HK-2 (cell line): ENCODE measurements at regions not wholly inside any gene's neighbourhood (a gene's known extent, or its start where the extent isn't known, plus 50 kb on each side); places are given as distances from the start of the nearest gene placed in this dataset.
"Not testable (repeated sequence)": the region's sequence is repeated elsewhere in the genome, so short reads cannot be mapped to it uniquely, and the experiment has no call there.

Source experiments
- DNase-seq: peaks from one replicate; pipeline ENCODE4 v3.0.0-alpha.2; 2018; ENCODE audit not compliant: unreplicated experiment

- no peak for DNase-seq
These were observed 536.8 kb downstream of the MATN1 start for GRCh38 chr1:30186586-30186985.

- no peak for DNase-seq
These were observed 537.6 kb downstream of the MATN1 start for GRCh38 chr1:30185809-30186208.

- DNase-seq: no peak
These were observed 538.1 kb downstream of the MATN1 start for GRCh38 chr1:30185313-30185712.

DNA sequence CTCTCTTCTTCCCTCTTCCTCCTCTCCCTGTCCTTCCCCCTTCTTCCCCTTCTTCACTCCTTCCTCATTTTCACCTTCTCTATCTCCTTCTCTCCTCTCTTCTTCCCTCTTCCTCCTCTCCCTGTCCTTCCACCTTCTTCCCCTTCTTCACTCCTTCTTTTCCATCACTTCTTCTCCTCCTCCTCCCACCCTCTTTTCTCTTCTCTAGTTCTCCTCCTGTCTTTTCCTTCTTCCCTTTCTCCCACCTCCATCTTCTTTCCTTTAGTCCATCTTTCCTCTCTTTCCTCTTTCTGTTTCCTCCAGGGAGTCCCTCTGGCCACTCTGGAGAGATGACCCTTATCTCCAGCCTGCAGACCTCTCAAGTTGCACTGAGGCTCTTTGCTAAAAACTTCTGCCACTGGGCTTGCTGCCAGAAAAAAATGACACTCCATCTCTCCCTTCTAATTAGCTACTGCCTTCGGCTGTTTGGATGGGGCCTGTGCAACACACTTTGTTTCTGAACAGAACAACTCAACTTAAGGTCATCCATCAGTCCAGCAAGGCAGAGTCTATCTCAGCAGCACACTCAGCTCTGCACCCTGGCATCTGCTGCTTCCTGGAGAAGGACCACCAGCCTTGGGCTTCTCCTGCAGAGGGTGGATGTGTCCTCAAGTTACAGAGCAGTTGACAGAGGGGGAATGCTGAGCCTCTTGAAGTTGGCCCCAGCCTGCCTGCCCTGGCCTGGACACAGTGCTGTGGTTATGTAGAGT is 538.8 kb downstream of the MATN1 start:
- DNase-seq: no peak

DNA sequence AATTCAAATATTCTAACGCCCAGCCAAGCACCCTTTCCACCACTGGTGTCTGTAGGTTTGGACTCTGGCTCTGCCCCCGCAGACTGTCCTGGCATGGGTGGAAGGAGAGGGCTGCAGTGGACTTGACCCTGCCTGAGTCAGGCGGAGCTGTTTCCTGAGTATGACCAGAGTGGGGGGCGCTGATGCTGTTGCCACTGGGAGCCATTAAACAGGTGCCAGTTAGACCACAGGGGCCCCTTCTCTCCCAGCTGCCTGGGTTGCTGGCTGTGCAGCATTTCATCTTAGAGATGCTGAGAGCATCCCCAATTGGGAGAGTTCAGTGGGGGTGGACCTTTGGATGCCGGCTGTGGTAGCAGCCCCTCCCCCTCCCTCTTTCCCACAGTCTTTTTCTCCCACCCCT is 539.5 kb downstream of the MATN1 start:
- DNase-seq: no peak

GRCh38 chr1:30183006-30183405 is 540.4 kb downstream of the MATN1 start:
- no peak for DNase-seq

GRCh38 chr1:30179942-30180543 is 543.3 kb downstream of the MATN1 start:
- no peak for DNase-seq

GRCh38 chr1:30176477-30176876 is 546.9 kb downstream of the MATN1 start:
- DNase-seq: no peak

GRCh38 chr1:30174499-30174898 is 548.9 kb downstream of the MATN1 start:
- no peak for DNase-seq

GRCh38 chr1:30173560-30173959 is 549.8 kb downstream of the MATN1 start:
- no peak for DNase-seq

DNA sequence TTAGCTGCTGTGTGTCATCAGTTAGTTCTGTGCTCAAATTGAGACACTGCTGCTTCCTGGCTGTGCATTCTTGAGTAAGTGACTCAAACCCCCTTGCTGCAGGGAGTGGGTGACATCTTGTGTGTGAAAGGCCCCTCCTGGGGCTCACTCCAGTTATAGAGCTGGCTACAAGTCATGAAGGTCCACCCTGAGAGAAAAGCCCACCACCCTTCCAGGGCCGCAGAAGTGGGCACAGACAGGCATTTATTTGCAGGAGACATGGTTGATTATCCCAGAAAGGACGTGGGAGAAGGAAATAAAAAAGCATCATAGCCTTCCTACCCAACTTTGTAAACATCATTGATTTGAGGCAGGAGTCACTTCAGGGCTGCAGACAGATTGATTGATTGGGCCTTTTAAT is 550.6 kb downstream of the MATN1 start:
- no peak for DNase-seq

- DNase-seq: no peak
These were observed 551.1 kb downstream of the MATN1 start for GRCh38 chr1:30172299-30172694.

- no peak for DNase-seq
These were observed 551.7 kb downstream of the MATN1 start for GRCh38 chr1:30171537-30172298.

GRCh38 chr1:30169269-30169668 is 554.1 kb downstream of the MATN1 start:
- DNase-seq: no peak

DNA sequence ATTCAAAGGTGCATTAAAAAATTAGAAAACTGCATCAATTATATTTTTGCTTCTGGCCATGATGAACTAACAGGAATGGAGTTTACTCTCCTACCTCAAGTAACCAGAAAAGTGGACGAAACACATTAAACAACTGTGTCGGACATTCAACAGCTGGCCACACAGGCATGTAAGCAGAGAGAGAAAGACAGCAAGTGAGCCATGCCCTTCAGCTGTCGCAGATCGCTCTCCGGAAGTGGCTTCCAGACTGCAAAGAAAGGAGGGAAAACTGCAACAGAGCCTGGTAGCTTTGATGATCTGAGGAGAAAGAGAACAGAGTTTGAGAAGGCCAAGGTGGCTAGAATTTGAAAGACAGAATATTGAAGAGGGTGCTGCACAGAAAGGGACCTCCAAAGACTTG is 557.2 kb downstream of the MATN1 start:
- DNase-seq: no peak

- DNase-seq: no peak
These were observed 558.3 kb downstream of the MATN1 start for GRCh38 chr1:30165116-30165515.

GRCh38 chr1:30164693-30165092 is 558.7 kb downstream of the MATN1 start:
- DNase-seq: no peak

DNA sequence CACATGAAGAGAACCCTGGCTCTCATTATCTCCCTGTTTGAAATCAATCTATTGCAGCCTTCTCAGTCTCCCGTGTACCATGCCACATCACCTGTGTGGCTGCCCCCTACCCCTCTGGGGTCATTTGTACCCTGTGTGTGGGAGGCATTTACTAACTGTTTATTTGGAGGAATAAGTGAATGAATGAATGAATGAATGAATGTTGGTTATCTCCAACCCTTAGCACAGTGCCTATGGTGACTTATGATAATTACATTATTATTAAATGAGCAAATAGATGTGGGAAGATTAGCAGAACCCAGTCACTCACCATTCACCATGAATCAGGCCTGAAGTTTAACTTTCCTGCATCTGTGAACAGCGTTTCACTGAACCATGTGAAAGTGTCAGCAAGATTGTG is 560.8 kb downstream of the MATN1 start:
- no peak for DNase-seq

DNA sequence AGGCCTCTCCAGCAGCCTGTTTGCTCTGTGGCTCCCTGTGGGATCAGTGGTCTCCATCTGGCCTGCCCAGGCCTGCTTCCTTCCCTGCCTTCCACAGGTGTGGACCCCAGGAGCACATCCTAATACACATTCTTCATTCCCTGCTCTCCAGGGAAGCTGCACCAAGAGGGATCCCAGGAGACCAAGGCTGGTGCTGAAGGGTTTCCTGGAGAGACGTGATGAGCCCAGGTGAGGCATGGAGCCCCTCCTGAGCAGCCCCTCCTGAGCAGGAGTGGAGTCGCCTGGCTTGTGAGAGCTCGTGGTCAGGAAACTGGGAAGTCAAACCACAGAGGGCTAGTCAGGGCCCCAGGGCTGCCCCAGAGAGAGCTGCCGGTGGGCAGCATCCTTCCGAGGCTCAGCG is 561.4 kb downstream of the MATN1 start:
- no peak for DNase-seq

- no peak for DNase-seq
These were observed 562.2 kb downstream of the MATN1 start for GRCh38 chr1:30160999-30161689.

DNA sequence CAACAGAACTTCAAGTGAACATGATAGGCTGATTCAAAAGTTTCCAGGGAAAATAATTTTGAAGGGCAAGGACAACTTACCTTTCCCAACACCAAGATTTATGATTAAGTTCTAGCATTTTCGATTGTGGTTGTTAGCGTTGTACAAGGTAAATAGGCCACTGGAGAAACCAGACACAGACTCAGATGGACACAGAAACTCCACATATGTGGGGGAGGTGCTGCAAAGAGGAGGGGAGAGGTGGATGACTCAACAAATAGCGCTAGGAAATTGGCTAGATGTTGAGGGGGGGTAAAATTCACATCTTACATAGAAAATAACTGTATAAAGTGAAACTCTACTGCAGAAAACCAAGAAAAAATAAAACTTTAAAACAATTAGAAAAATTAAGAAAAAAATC is 564.4 kb downstream of the MATN1 start:
- no peak for DNase-seq

DNA sequence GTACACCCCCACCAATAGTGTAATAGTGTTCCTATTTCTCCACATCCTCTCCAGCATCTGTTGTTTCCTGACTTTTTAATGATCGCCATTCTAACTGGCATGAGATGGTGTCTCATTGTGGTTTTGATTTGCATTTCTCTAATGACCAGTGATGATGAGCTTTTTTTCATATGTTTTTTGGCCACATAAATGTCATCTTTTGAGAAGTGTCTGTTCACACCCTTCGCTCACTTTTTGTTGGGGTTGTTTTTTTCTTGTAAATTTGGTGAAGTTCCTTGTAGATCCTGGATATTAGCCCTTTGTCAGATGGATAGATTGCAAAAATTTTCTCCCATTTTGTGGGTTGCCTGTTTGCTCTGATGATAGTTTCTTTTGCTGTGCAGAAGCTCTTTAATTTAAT is 567.7 kb downstream of the MATN1 start:
- not testable (repeated sequence) for DNase-seq
